Myocyte (in vitro differentiated cells): ENCODE measurements at regions not wholly inside any gene's neighbourhood (a gene's known extent, or its start where the extent isn't known, plus 50 kb on each side); places are given as distances from the start of the nearest gene placed in this dataset.

Experiments used
- DNase-seq: peaks from one replicate; pipeline ENCODE4 v3.0.0-alpha.2; 2012; ENCODE audit warnings: low read depth

GRCh38 chr2:220101980-220102379 lies 474.6 kb downstream of the SLC4A3 start:
- DNase-seq = no peak

GRCh38 chr2:220103596-220103995 lies 476.2 kb downstream of the SLC4A3 start:
- no peak for DNase-seq

- peak; percentile 50 for DNase-seq
Observed at GRCh38 chr2:220104871-220105351, 477.5 kb downstream of the SLC4A3 start.

GRCh38 chr2:220106065-220106464 lies 478.6 kb downstream of the SLC4A3 start:
- no peak for DNase-seq

GRCh38 chr2:220107380-220107791 lies 480.0 kb downstream of the SLC4A3 start:
- DNase-seq = no peak

- DNase-seq = no peak
Observed at GRCh38 chr2:220114443-220114842, 487.0 kb downstream of the SLC4A3 start.

GRCh38 chr2:220117025-220117424 lies 489.6 kb downstream of the SLC4A3 start:
- DNase-seq = no peak

- no peak for DNase-seq
Observed at GRCh38 chr2:220120041-220120440, 492.6 kb downstream of the SLC4A3 start.

GRCh38 chr2:220123751-220124150 lies 496.3 kb downstream of the SLC4A3 start:
- no peak for DNase-seq

- no peak for DNase-seq
Observed at GRCh38 chr2:220125551-220125950, 498.1 kb downstream of the SLC4A3 start.

GRCh38 chr2:220127311-220127710 lies 499.9 kb downstream of the SLC4A3 start:
- DNase-seq = no peak

GRCh38 chr2:220127876-220128275 lies 500.4 kb downstream of the SLC4A3 start:
- no peak for DNase-seq

- DNase-seq = no peak
Observed at GRCh38 chr2:220129391-220129790, 502.0 kb downstream of the SLC4A3 start.

- no peak for DNase-seq
Observed at GRCh38 chr2:220134756-220135534, 507.5 kb downstream of the SLC4A3 start.

- no peak for DNase-seq
Observed at GRCh38 chr2:220143336-220143735, 515.9 kb downstream of the SLC4A3 start.

- peak; percentile 41 for DNase-seq
Observed at GRCh38 chr2:220144411-220144810, 517.0 kb downstream of the SLC4A3 start.

- peak; percentile 73 for DNase-seq
Observed at GRCh38 chr2:220147161-220148038, 520.0 kb downstream of the SLC4A3 start.

- DNase-seq = no peak
Observed at GRCh38 chr2:220148471-220149248, 521.2 kb downstream of the SLC4A3 start.

- DNase-seq = no peak
Observed at GRCh38 chr2:220151341-220151740, 523.9 kb downstream of the SLC4A3 start.

- no peak for DNase-seq
Observed at GRCh38 chr2:220152281-220152935, 525.0 kb downstream of the SLC4A3 start.

- DNase-seq = no peak
Observed at GRCh38 chr2:220153118-220153517, 525.7 kb downstream of the SLC4A3 start.
